H1 (cell line): ENCODE measurements at regions not wholly inside any gene's neighbourhood (a gene's known extent, or its start where the extent isn't known, plus 50 kb on each side); places are given as distances from the start of the nearest gene placed in this dataset.

Source experiments
- CTCF ChIA-PET: fragments of 300-600 bp; sonication (Branson Sonifier 250); formaldehyde crosslinking; loops from one replicate; lab custom pipeline; 2021; ENCODE audit not compliant: partially characterized antibody; lab: Charles Lee
- POLR2A ChIA-PET: fragments of 300-600 bp; sonication (Branson Sonifier 250); formaldehyde crosslinking; loops from one replicate; lab custom pipeline; 2021; ENCODE audit warnings: inconsistent platforms; ENCODE audit not compliant: partially characterized antibody; lab: Charles Lee
- DNase-seq, 2 experiments: peaks; one replicate each; pipeline versions ENCODE4 v3.0.0 to v3.0.0-alpha.2; 2010 to 2022; ENCODE audit warnings: low spot score in 2 of 2, low read depth in 1 of 2, mixed read lengths in 1 of 2
- FAIRE-seq: peaks from 2 replicates; lab custom pipeline; 2011; peaks lifted over from hg19 to GRCh38; lab: Jason Lieb, UNC
- H2AFZ ChIP-seq: 2 replicates; pipeline ENCODE4 v1.8.1; 2012; ENCODE audit warnings: low read length, inconsistent platforms
- H2AK5ac ChIP-seq: 2 replicates; pipeline ENCODE4 v1.6.1; 2013; ENCODE audit warnings: low read depth, low read length
- H2BK120ac ChIP-seq: replicated peaks from 2 replicates; pipeline ENCODE3; 2013; ENCODE audit warnings: low read depth, low read length, inconsistent platforms
- H2BK12ac ChIP-seq: 2 replicates; pipeline ENCODE4 v1.6.1; 2013; ENCODE audit warnings: low read depth, low read length
- H2BK15ac ChIP-seq: 2 replicates; pipeline ENCODE4 v1.6.1; 2013; ENCODE audit warnings: low read length
- H2BK20ac ChIP-seq: 2 replicates; pipeline ENCODE4 v1.6.1; 2013; ENCODE audit warnings: low read length
- H2BK5ac ChIP-seq: 2 replicates; pipeline ENCODE4 v1.6.1; 2013; ENCODE audit warnings: low read depth, low read length
- H3K14ac ChIP-seq: 2 replicates; pipeline ENCODE4 v1.6.1; 2013; ENCODE audit warnings: inconsistent platforms; ENCODE audit not compliant: insufficient read length
- H3K18ac ChIP-seq: 2 replicates; pipeline ENCODE4 v1.6.1; 2013; ENCODE audit warnings: low read length; ENCODE audit errors: extremely low read depth
- H3K23ac ChIP-seq: 2 replicates; pipeline ENCODE4 v1.6.1; 2013; ENCODE audit warnings: inconsistent platforms; ENCODE audit not compliant: insufficient read length
- H3K23me2 ChIP-seq: 2 replicates; pipeline ENCODE4 v1.6.1; 2013; ENCODE audit warnings: low read depth, low read length
- H3K27ac ChIP-seq: 2 replicates; pipeline ENCODE4 v1.6.1; 2011; ENCODE audit warnings: low read depth, low read length, inconsistent platforms
- H3K27me3 ChIP-seq, 4 experiments: replicated peaks in 1 of 4; 1 replicate in 1 of 4; 2 replicates in 3 of 4; pipeline versions ENCODE4 v1.6.1 to v1.8.1; 2011 to 2013; ENCODE audit warnings: low read length in 3 of 4, mild to moderate bottlenecking in 3 of 4, inconsistent platforms in 2 of 4, mixed read lengths in 2 of 4, moderate library complexity in 1 of 4; ENCODE audit not compliant: control insufficient read depth in 3 of 4, insufficient read depth in 3 of 4; ENCODE audit errors: extremely low read depth in 1 of 4
- H3K36me3 ChIP-seq, 4 experiments: 2 replicates each; pipeline versions ENCODE4 v1.6.1 to v1.8.1; 2011 to 2013; ENCODE audit warnings: mild to moderate bottlenecking in 4 of 4, low read length in 3 of 4, moderate library complexity in 2 of 4, control low read depth in 1 of 4, inconsistent platforms in 1 of 4; ENCODE audit not compliant: insufficient read depth in 4 of 4, control insufficient read depth in 2 of 4
- H3K4ac ChIP-seq: replicated peaks from 2 replicates; pipeline ENCODE3; 2013; ENCODE audit warnings: low read length, low read depth, mixed read lengths, inconsistent platforms; ENCODE audit not compliant: insufficient read length
- H3K4me1 ChIP-seq, 4 experiments: replicated peaks in 1 of 4; 1 replicate in 1 of 4; 2 replicates in 3 of 4; pipeline versions ENCODE4 v1.6.1 to v1.8.1; 2011 to 2013; ENCODE audit warnings: low read length in 3 of 4, inconsistent platforms in 2 of 4, mixed read lengths in 1 of 4; ENCODE audit not compliant: insufficient read depth in 4 of 4, control insufficient read depth in 3 of 4
- H3K4me2 ChIP-seq, 2 experiments: 2 replicates each; pipeline versions ENCODE4 v1.6.1 to v1.8.1; 2011 to 2013; ENCODE audit warnings: low read depth in 2 of 2, low read length in 2 of 2, control low read depth in 1 of 2, inconsistent platforms in 1 of 2, mild to moderate bottlenecking in 1 of 2; ENCODE audit not compliant: insufficient read depth in 1 of 2
- H3K4me3 ChIP-seq, 4 experiments: fragments of 200-600, 300-600 bp in 1 of 4; sonication (generic), shearing (Covaris generic), sonication (Bioruptor Twin) in 1 of 4; 2 replicates each; pipeline versions ENCODE4 v1.5.1 to v1.8.1; 2011 to 2016; ENCODE audit warnings: low read length in 4 of 4, low read depth in 3 of 4, control low read depth in 2 of 4, inconsistent platforms in 2 of 4, mild to moderate bottlenecking in 2 of 4, mixed read lengths in 1 of 4, moderate library complexity in 1 of 4; ENCODE audit not compliant: insufficient read depth in 2 of 4; ENCODE audit errors: extremely low read depth in 1 of 4
- H3K56ac ChIP-seq: replicated peaks from 2 replicates; pipeline ENCODE3; 2013; ENCODE audit warnings: low read depth, mild to moderate bottlenecking, mixed read lengths, low read length, inconsistent platforms; ENCODE audit not compliant: insufficient read length
- H3K79me1 ChIP-seq: 2 replicates; pipeline ENCODE4 v1.6.1; 2013; ENCODE audit warnings: low read depth, low read length, control low read depth
- H3K79me2 ChIP-seq, 2 experiments: 2 replicates each; pipeline versions ENCODE4 v1.6.1 to v1.8.1; 2012 to 2013; ENCODE audit warnings: low read length in 2 of 2, mild to moderate bottlenecking in 2 of 2, inconsistent platforms in 1 of 2; ENCODE audit not compliant: insufficient read depth in 2 of 2, control insufficient read depth in 1 of 2
- H3K9ac ChIP-seq, 4 experiments: replicated peaks in 1 of 4; 1 replicate in 1 of 4; 2 replicates in 3 of 4; pipeline versions ENCODE4 v1.6.1 to v1.8.1; 2011 to 2013; ENCODE audit warnings: low read depth in 3 of 4, low read length in 3 of 4, control low read depth in 2 of 4, mild to moderate bottlenecking in 2 of 4, moderate library complexity in 2 of 4, inconsistent platforms in 1 of 4; ENCODE audit errors: extremely low read depth in 1 of 4
- H3K9me3 ChIP-seq, 2 experiments: 2 replicates each; pipeline versions ENCODE4 v1.6.1 to v1.8.1; 2012 to 2013; ENCODE audit warnings: mild to moderate bottlenecking in 2 of 2, moderate library complexity in 2 of 2, control low read depth in 1 of 2, inconsistent platforms in 1 of 2, low read depth in 1 of 2, low read length in 1 of 2, mixed read lengths in 1 of 2; ENCODE audit not compliant: insufficient read depth in 2 of 2
- H4K20me1 ChIP-seq, 2 experiments: replicated peaks in 1 of 2; 2 replicates each; pipeline versions ENCODE3 to v1.8.1; 2011 to 2013; ENCODE audit warnings: inconsistent platforms in 2 of 2, low read length in 2 of 2, mild to moderate bottlenecking in 1 of 2; ENCODE audit not compliant: insufficient read depth in 2 of 2, control insufficient read depth in 1 of 2
- H4K5ac ChIP-seq: 2 replicates; pipeline ENCODE4 v1.6.1; 2013; ENCODE audit warnings: low read length, low read depth, mixed read lengths, inconsistent platforms; ENCODE audit not compliant: insufficient read length
- H4K8ac ChIP-seq: 2 replicates; pipeline ENCODE4 v1.8.0; 2013; ENCODE audit warnings: mild to moderate bottlenecking, moderate library complexity, low read length, inconsistent platforms; ENCODE audit not compliant: insufficient read depth; ENCODE audit errors: extremely low read depth
- H4K91ac ChIP-seq: replicated peaks from 2 replicates; pipeline ENCODE3; 2013; ENCODE audit warnings: low read length, mixed read lengths, inconsistent platforms; ENCODE audit not compliant: insufficient read length
- GTF2F1 ChIP-seq: IDR thresholded peaks from 2 replicates; pipeline ENCODE4 v1.6.1; 2012; ENCODE audit warnings: low read depth, low read length, improper control_type of control experiment, borderline replicate concordance
- POU5F1 ChIP-seq: IDR thresholded peaks from 2 replicates; pipeline ENCODE4 v1.6.1; 2011; ENCODE audit warnings: low read depth, mild to moderate bottlenecking, low read length, moderate library complexity
- RAD21 ChIP-seq, 2 experiments: IDR thresholded peaks in 1 of 2; conservative IDR thresholded peaks in 1 of 2; 2 replicates each; pipeline ENCODE4 v1.6.1; 2011; ENCODE audit warnings: low read depth in 2 of 2, low read length in 2 of 2, improper control_type of control experiment in 1 of 2, inconsistent platforms in 1 of 2, mild to moderate bottlenecking in 1 of 2, moderate library complexity in 1 of 2
- RBBP5 ChIP-seq: IDR thresholded peaks from 2 replicates; pipeline ENCODE4 v1.7.1; 2012; ENCODE audit warnings: low read depth, mild to moderate bottlenecking, inconsistent platforms, low read length, moderate library complexity, borderline replicate concordance
- WGBS, 2 experiments: shearing (Covaris generic) in 1 of 2; methylation state at CpG; one replicate each; pipeline versions ENCODE4 v1.1.6 to v1.1.7; 2013 to 2015; ENCODE audit warnings: low lambda C conversion rate in 2 of 2, mixed read lengths in 2 of 2, inconsistent platforms in 1 of 2, low coverage in 1 of 2, missing lambda C conversion rate in 1 of 2; ENCODE audit not compliant: insufficient replicate concordance in 2 of 2, insufficient coverage in 1 of 2, insufficient read length in 1 of 2; ENCODE audit errors: extremely low coverage in 1 of 2, missing lambda C conversion rate in 1 of 2; 5-methylcytosine and 5-hydroxymethylcytosine counted together
- TF ChIP-seq, protein P1 (sequence below), 3 experiments: IDR thresholded peaks; 1 replicate in 2 of 3; 2 replicates in 1 of 3; pipeline versions ENCODE4 v1.5.1 to v1.6.1; 2011; ENCODE audit warnings: low read length in 3 of 3, mild to moderate bottlenecking in 3 of 3, inconsistent platforms in 2 of 3, low read depth in 1 of 3, moderate library complexity in 1 of 3; ENCODE audit not compliant: insufficient read depth in 1 of 3; ENCODE audit errors: control extremely low read depth in 1 of 3

DNA sequence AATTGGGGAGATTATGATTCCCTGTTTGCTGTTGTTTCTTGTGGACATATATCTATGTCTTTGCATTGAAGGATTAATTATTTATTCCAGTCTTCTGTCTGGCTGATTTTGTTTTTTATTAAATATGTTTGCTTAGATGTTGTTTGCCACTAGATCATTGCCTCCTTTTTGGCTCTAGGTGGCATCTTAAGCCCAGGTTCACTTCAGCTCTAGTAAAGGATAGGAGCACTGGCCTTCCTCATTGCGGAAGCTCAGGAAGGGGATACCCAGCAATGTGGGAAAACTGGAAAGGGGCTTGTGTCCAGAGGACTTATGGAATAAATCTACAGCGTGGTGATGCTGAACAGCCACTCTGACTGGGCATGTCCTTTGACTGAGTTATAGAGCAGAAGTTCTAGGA, 821.6 kb downstream of the PDCD6IP start:
- Histone ChIP-seq H2BK12ac (no peak overlapping the region), H2BK20ac (no peak overlapping the region), H3K9me3 (no peaks in the 10 kb centered on the region), H3K36me3 (no peaks in the 10 kb centered on the region), H3K79me2 (no peaks in the 10 kb centered on the region), H3K23me2 (no peaks in the 10 kb centered on the region), H4K8ac (no peak overlapping the region), H3K14ac (no peak overlapping the region), H2BK120ac (no peak overlapping the region), H4K91ac (no peak overlapping the region), H3K18ac (no peak overlapping the region), H3K23ac (no peak overlapping the region), H3K4ac (no peak overlapping the region), H3K4me3 (no peak overlapping the region), H2BK15ac (no peak overlapping the region), H2BK5ac (no peak overlapping the region), H3K56ac (no peak overlapping the region), H3K9ac (no peak overlapping the region), H3K4me1 (no peaks in the 10 kb centered on the region), H3K4me2 (no peak overlapping the region), H3K79me1 (no peaks in the 10 kb centered on the region), H3K27me3 (no peaks in the 10 kb centered on the region), H2AFZ (no peak overlapping the region), H4K5ac (no peak overlapping the region), H4K20me1 (no peaks in the 10 kb centered on the region), H2AK5ac (no peak overlapping the region), H3K27ac (no peak overlapping the region)
- DNase-seq (peak in 1 of 2 experiments; percentile 10), FAIRE-seq (no peak)
- WGBS, 2 experiments, result 66% methylated on average over 2 of the region's 2 CpGs; no CpG with 5 or more reads in 1 of the 2 experiments
- ChIA-PET POLR2A (no interaction called here), CTCF (interaction anchor here (0.7 to 1.3 kb wide), 3 partner anchors 15 to 624 kb away, joined by 3 read pairs; no protein-coding TSS in a partner anchor)
- TF ChIP-seq RAD21 (IDR thresholded peaks at IDR 0.05 in 1 of 2, conservative IDR thresholded peaks at IDR 0.05 in 1 of 2; ENCODE audit: low read depth in 2 of 2, low read length in 2 of 2), result peak; percentile 78
- TF ChIP-seq POU5F1, result no peak
- no peak for TF ChIP-seq GTF2F1
- TF ChIP-seq RBBP5, result no peak
- TF ChIP-seq, protein P1, sequence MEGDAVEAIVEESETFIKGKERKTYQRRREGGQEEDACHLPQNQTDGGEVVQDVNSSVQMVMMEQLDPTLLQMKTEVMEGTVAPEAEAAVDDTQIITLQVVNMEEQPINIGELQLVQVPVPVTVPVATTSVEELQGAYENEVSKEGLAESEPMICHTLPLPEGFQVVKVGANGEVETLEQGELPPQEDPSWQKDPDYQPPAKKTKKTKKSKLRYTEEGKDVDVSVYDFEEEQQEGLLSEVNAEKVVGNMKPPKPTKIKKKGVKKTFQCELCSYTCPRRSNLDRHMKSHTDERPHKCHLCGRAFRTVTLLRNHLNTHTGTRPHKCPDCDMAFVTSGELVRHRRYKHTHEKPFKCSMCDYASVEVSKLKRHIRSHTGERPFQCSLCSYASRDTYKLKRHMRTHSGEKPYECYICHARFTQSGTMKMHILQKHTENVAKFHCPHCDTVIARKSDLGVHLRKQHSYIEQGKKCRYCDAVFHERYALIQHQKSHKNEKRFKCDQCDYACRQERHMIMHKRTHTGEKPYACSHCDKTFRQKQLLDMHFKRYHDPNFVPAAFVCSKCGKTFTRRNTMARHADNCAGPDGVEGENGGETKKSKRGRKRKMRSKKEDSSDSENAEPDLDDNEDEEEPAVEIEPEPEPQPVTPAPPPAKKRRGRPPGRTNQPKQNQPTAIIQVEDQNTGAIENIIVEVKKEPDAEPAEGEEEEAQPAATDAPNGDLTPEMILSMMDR (IDR thresholded peaks at IDR 0.05; ENCODE audit: control extremely low read depth in 1 of 3, insufficient read depth in 1 of 3, low read depth in 1 of 3, low read length in 3 of 3), result peak in 2 of 3 experiments; percentile 37 to 52; a peak in 3 of 4 replicates
